ENCODE measurements at regions not wholly inside any gene's neighbourhood (a gene's known extent, or its start where the extent isn't known, plus 50 kb on each side); places are given as distances from the start of the nearest gene placed in this dataset.

DNA sequence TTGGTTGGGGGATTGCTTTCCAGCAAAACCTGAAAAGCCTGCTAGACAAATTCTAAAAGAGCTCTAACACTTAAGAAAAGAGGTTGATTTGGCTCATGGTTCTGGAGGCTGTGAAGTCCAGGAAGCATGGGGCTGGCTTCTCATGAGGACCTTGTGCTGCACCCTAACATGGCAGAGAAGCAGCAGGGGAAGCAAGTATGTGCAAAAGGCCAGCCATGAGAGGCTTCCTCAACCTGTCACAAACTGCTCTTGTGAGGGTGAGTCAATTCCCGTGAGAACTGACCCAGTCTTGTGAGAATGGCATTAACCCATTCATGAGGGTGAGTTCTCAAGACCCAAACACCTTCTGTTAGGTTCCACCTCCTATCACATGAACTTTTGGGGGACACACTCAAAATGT, 54.3 kb upstream of the IGFBP3 start:
- DNase-seq (ENCODE audit: low read depth in 2 of 2), result no peak

DNA sequence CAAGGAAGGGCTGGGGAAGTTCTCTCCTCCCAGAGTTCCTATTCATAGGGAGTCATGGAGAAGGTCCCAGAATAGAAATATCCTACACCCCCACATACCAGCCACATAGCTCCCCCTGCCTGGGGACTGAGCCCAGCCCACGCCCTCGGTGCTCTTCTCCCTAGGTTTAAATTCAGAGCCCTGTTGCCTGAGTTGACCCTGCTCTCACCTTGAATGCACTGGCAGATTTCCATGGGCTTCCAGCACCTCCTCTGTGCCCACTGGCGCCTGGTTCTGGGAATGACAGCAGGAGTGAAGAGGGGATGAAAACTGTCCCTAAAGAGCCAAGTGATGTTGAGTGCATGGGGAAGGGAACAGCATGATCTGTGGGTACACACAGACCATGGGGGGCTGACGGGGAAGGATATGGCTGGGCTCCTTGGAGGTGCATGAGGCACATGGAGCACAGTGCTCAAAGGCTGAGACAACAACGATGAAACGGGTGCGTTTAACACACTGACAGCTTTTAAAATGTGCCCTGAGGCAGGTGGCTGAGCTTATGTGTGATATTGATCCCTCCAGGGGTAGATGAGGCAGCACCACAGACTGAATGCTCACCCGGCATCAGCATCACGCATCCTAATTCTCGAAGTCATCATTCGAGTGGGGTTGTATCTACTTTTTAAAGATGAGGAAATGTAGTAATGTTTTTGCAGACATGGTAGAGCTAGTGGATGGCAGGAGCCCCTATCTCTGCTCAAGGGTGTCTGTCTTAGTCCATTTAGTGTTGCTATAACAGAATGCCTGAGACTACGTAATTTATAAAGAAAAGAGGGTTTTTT, 53.7 kb upstream of the IGFBP3 start:
- DNase-seq (ENCODE audit: low read depth in 2 of 2), result no peak

DNA sequence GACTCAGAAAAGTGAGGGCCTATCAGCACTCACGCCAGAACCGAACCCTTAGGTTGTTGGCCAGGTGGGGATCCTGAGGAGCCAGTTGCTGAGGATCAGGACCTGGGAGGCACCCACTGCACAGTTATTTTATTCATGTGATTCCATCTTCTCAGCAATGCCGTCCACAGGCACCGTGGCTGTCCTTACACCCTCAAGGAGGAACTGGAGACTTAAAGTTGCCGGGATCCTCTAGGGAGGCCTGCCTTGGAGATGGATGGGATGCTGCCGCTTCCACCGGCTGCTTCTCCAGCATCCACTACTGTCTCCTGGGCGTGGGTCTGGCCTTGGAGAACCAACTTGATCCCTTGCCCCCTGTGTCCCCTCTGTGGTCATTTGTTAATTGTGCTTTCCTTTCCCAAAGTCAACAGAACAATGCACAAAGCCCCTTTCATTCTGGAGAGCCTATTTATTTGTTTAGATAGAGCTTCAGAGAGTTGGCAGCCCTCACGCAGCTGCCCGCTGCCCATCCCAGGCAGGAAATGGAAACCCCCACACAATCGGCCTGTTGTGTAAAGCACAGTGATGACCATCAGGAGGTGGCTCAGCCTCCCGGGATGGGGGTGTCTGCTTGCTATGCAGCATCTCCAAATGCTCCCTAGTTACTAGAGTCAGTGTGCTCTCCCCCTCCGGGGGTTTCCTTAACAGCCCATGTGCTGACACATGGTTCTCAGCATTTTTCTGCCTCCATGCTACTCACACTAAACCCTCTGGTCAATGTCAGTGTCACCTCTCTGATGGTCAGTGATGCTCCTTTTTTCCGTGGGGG, 52.9 kb upstream of the IGFBP3 start:
- no peak for DNase-seq (ENCODE audit: low read depth in 2 of 2)

DNA sequence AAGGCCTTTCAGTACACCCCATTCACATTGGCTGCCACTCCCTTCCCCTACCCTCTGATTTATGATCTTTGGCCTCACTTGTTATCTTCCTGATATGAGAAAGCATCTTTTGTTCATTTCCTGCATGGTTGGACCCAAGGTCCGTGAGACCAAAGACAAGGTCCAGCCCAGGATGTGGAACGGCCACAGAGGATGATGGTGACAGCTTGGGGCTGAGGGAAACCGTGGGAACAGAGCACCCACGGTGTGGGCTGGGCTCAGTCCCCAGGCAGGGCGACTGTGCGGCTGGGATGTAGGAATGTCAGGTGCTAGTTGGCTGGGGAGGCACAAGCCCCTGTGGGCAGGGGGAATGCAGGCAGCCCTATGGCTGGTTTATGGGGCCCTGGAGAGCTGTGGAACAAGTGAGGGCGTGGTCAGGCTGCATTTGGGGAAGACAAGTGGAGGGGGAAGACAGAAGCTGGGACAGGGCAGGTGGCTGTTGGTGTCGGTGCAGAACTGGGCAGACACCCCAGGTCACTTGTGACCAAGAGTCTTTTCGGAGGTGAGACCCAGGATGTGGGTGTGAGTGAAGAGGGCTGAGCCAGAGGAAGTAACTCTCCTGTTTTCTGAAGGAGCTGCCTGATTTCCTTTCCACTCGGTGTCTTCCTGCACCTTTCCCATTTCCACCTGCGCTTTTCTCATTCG, 51.7 kb upstream of the IGFBP3 start:
- no peak for DNase-seq (ENCODE audit: low read depth in 2 of 2)

DNA sequence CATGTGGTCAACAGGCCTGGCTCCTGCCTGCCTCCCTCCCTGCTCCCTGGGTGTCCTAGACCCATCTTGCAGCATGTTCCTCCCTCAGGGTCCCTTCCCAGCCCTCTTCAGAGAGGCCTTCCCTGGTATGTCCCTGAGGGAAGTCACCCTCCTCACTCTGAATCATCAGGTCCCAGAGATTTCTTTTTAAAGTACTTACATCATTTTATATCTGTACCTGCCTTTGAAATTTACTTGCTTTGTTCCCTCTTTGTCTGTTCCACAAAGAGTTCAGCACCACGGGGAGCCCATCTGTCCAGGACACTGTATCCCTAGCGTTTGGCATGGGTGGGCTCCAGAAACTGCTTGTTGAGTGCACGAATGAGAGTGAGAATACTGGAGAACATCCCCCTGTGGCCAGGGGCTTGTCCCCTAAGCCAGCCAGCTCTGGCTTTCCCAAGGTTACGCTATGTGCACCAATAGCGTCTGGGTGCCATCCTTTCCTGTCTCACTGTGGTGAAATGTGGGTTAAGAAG, 50.6 kb upstream of the IGFBP3 start:
- no peak for DNase-seq (ENCODE audit: low read depth in 2 of 2)

DNA sequence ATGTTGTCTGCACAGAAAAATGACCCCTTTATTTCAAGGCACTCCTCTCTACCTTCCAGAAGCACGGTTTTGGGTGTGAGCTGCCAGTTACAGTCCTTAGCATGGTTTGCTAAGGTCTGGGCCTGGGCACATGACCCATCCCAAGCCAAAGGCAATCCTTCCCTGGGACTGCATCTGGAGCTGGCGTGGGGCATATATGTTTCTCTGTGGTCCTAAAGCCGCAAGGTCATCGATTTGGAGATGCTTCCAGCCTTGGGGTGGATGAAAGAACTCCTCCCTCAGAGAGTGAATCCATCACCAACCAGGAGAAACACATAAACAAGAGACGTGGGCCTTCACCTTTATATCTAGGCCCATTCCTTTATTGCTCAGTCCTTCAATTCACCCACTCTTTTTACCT, 50.1 kb upstream of the IGFBP3 start:
- DNase-seq (ENCODE audit: low read depth in 2 of 2), result no peak
